Hematopoietic multipotent progenitor cell (in vitro differentiated cells): ENCODE measurements at regions not wholly inside any gene's neighbourhood (a gene's known extent, or its start where the extent isn't known, plus 50 kb on each side); places are given as distances from the start of the nearest gene placed in this dataset.

Experiments used
- DNase-seq, 3 donors: peaks; one replicate each; pipeline ENCODE4 v3.0.0-alpha.2; 2011 to 2015; ENCODE audit warnings: low read depth in 2 of 3, low spot score in 2 of 3

GRCh38 chr12:105974738-105975137, 164.0 kb downstream of the NUAK1 start:
- no peak for DNase-seq

GRCh38 chr12:105975351-105975750, 163.4 kb downstream of the NUAK1 start:
- DNase-seq: no peak

DNA sequence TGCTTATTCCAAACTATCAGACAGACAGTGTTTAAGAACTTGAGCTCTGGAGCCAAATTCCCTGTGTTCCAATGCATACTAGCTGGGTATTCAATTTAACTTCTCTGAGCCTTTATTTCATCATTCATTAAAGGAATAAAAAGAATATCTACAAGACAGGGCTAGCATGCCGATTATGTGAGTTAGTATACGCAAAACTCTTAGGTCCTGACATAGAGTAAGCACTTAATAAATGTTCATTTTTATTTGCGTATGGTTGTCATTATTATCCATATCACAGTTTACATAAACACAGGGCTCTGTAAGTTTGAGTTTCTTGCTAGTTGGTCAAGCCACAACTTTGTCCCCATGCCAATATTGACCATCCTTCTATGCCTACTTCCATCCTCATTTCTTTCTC, 161.5 kb downstream of the NUAK1 start:
- no peak for DNase-seq

DNA sequence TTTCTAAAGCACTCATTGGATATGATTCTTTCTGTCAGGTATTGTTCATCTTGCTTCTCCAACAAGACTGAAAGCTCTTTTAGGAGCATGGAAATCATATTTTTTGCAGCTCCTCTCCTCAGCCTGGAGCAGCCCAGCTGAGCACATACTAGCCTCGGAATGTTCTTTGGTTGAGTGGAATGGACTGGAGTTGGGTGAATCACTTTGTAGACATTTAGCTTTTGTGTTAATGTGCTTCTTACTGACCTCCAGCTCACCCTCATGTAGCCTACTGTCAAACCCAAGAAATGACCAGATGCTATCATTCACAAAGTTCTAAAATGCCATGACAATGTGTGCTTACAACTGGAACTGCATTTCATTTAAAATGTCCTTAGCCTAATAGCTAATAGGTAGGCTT, 161.1 kb downstream of the NUAK1 start:
- DNase-seq: no peak

- no peak for DNase-seq
These were observed 160.5 kb downstream of the NUAK1 start for GRCh38 chr12:105978276-105978675.

DNA sequence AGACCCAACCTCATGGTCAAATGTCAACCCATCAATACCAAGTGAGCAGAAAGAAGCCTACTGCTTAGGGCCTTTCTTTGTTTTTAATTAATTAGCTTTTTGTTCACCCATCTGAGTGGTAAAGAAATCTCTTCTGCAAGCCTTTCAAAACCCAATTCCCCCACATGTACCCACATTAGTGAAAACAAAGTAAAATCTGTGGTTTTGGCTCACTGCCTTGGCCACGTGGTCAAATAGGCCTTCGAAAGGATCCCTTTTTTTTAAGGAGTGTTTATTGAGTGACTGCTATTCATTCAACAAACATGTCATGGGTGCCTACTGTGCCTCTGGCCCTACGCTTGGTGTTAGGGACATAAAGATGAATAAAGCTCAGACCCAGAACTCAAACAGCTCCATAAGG, 160.1 kb downstream of the NUAK1 start:
- no peak for DNase-seq

DNA sequence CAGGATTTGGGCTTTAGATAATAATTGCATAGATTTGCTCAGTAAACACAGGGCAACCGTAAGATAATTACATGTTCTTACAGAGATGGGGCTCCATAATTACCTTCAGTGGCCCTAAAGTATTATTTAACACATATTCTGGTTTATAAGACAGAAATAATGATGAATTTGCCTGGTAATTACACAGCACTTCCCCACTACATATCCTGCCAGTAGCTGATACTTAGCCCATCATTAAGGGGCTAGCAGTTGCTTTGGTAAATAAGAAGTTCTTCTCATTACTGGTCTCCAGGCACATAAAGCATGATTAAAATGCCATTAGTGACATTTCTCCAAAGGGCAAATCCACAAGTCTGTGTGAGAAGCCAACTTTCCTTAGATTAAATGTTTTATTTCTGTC, 158.7 kb downstream of the NUAK1 start:
- no peak for DNase-seq

GRCh38 chr12:105980533-105980932, 158.2 kb downstream of the NUAK1 start:
- DNase-seq: no peak

- DNase-seq: no peak
These were observed 156.7 kb downstream of the NUAK1 start for GRCh38 chr12:105982022-105982421.

- no peak for DNase-seq
These were observed 155.0 kb downstream of the NUAK1 start for GRCh38 chr12:105983622-105984320.

DNA sequence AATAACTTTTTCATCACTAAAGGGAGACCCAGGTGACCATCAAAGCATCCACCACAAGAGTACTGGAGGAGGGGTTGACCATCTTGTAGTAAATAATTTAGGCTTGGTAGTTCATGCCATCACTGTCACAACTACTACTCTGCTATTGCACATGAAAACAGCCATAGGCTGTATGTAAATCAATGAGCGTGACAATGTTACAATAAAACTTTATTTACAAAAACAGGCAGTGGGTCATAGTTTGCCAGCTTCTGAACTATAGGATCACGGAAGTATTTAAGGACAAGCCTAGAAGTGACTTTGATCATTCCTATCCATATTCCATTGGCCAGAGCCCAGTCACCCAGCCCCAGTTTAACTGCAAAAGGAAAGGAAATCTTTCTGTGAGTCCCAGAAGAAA, 153.4 kb downstream of the NUAK1 start:
- DNase-seq: no peak

DNA sequence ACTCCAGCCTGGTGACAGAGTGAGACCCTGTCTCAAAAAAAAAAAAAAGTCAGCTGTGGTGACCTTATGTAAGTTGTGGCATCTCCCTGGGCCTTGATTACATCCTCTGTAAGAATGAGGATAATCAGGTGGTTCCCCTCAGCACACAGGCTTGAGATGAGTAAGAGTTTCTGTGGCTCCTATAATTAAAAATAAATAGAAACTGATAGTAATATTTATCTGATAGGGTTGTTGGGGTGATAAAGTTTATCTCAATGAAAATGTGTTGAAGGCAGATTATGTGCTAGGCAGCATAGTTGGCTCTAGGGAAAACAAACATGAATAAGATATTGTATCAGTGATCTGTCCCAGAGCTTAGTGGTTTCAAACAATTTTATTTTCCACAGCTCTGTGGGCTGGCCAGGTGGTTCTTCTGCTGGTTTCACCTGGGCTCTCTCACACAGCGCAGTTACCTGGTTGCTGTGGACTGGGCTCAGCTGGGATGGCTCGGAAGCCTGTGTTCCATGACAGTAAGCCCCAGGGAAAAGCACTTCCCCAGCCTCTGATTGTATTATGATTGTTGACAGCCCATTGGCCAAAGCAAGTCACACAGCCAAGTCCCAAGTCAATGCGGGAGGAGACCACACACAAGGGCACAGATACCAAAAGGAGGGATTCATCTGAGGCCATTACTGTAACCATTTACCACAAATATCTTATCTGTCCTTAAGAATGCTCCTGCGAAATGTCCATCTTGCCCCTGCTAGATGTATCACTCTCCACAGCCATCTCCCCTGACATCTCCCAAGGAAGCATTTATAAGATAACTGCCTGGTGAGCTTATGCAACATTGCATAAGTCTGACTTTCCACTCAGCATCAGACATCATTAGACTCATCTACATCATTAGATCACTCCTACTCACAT, 151.7 kb downstream of the NUAK1 start:
- DNase-seq: no peak

GRCh38 chr12:105987685-105988035, 151.1 kb downstream of the NUAK1 start:
- no peak for DNase-seq

DNA sequence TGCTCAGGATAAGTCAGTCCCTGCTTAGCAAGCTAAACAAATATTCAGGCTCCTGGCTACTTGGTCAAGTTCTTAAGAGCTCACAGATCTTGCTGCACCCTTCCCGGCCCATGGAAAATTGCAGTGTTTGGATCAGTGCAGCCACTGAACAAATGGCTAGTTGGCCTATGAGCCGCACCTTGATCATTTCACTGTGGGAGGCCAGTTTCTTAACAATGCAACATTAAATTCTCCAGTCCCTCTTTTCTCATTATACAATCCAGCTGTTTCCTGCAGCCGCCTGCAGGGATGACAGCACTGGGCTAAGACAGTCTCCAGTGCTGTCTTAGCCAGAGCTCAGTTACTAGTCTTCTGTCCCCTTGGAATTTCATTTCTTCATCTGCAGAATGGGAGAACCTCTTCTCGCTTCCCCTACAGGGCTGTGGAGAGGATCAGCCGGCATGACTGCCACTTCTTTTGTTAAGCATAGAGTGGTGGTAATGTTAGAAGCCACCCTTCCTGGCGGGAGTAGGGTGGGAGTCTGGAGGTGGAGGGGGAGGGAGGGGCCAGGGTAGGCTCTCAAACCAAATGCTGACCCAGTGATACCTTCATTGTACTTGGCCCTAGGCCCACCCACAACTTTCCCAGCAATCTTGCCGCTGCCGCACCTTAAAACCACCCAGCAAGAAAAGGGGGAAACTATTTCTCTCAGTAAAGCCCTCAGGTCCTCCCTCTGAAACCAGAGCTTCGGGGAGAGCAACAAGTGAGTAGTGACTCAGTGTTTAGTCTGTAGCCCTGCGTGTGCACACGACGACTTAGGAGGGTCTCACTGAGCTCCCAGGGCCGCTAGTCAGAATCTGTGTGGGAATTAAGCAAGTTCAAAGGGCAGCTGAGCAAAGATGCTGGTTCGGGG, 145.7 kb downstream of the NUAK1 start:
- DNase-seq: no peak

- DNase-seq: no peak
These were observed 144.8 kb downstream of the NUAK1 start for GRCh38 chr12:105993766-105994555.

DNA sequence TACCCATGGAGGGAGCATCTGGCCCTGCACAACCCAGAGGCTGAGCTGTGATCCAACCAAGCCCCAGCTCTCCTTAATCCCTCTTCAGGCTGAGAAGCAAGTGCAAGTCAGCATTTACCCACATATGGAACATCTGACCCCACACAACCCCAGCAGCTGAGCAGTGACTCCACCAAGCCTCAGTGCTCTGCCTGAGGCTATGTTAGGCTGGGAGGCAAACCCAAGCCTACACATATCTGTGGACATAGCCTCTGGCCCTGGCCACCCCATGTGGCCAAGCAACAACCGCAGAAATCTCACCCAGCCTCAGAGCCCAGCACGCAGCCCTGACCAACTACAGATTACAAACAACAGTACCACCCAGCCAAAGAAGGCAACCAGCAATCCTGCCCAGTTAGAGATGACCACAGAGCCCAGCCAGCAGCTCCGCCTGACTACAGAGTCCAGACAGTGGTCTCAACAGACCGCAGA, 142.8 kb downstream of the NUAK1 start:
- DNase-seq: no peak

- no peak for DNase-seq
These were observed 140.2 kb downstream of the NUAK1 start for GRCh38 chr12:105998561-105998960.

- DNase-seq: no peak
These were observed 138.2 kb downstream of the NUAK1 start for GRCh38 chr12:106000382-106001104.

- no peak for DNase-seq
These were observed 137.5 kb downstream of the NUAK1 start for GRCh38 chr12:106001105-106001836.
